Kasumi-1 (cell line): ENCODE measurements at regions not wholly inside any gene's neighbourhood (a gene's known extent, or its start where the extent isn't known, plus 50 kb on each side); places are given as distances from the start of the nearest gene placed in this dataset.

ENCODE experiments used
- DNase-seq, 2 experiments: peaks; one replicate each; lab custom pipeline; 2025; lab: John Stamatoyannopoulos, UW

GRCh38 chr10:131799429-131799828 is 101.4 kb upstream of the PPP2R2D start:
- no peak for DNase-seq

- DNase-seq: no peak
These were observed 98.5 kb upstream of the PPP2R2D start for GRCh38 chr10:131802156-131802915.

- no peak for DNase-seq
These were observed 97.8 kb upstream of the PPP2R2D start for GRCh38 chr10:131802996-131803395.

- DNase-seq: no peak
These were observed 96.9 kb upstream of the PPP2R2D start for GRCh38 chr10:131803860-131804425.

- no peak for DNase-seq
These were observed 96.1 kb upstream of the PPP2R2D start for GRCh38 chr10:131804551-131805295.

- no peak for DNase-seq
These were observed 95.1 kb upstream of the PPP2R2D start for GRCh38 chr10:131805696-131806095.

GRCh38 chr10:131806146-131806545 is 94.7 kb upstream of the PPP2R2D start:
- no peak for DNase-seq

- no peak for DNase-seq
These were observed 94.0 kb upstream of the PPP2R2D start for GRCh38 chr10:131806646-131807317.

- DNase-seq: no peak
These were observed 92.4 kb upstream of the PPP2R2D start for GRCh38 chr10:131808370-131808930.

GRCh38 chr10:131810036-131810804 is 90.6 kb upstream of the PPP2R2D start:
- DNase-seq: no peak

- no peak for DNase-seq
These were observed 89.8 kb upstream of the PPP2R2D start for GRCh38 chr10:131810805-131811629.

- no peak for DNase-seq
These were observed 89.0 kb upstream of the PPP2R2D start for GRCh38 chr10:131811630-131812403.

- no peak for DNase-seq
These were observed 87.8 kb upstream of the PPP2R2D start for GRCh38 chr10:131812736-131813604.

GRCh38 chr10:131814567-131815265 is 86.1 kb upstream of the PPP2R2D start:
- DNase-seq: no peak

GRCh38 chr10:131815266-131816156 is 85.3 kb upstream of the PPP2R2D start:
- DNase-seq: no peak

GRCh38 chr10:131816157-131816775 is 84.5 kb upstream of the PPP2R2D start:
- DNase-seq: no peak
